ENCODE measurements at regions not wholly inside any gene's neighbourhood (a gene's known extent, or its start where the extent isn't known, plus 50 kb on each side); places are given as distances from the start of the nearest gene placed in this dataset.

DNA sequence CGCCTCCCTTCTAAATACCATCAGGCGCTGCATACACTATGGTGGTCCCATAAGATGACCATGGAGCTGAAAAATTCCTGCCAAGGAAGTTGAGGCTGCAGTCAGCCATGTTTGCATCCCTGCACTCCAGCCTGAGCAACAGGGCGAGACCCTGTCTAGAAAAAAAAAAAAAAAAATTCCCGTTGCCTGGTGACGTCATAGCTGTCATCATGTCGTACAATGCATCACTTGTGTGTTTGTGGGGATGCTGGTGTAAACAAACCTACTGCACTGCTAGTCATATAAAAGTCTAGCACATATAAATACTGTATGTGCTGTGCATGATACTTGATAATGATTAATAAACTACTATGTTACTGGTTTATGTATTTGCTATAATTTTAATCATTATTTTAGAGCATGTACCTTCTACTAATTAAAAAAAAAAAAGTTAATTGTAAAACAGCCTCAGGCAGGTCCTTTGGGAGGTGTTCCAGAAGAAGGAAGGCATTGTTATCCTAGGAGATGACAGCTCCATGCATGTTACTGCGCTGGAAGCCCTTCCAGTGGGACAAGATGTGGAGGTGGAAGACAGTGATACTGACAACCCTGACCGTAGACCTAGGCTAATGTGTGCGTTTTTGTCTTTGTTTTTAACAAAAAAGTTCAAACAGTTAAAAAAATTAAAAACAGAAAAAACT is 132.6 kb downstream of the BANF2 start:
- TF ChIP-seq CTCF (tag by site-specific recombination; IDR thresholded peaks at IDR 0.05) = no peak
- TF ChIP-seq ZNF138 (tag by site-specific recombination; IDR thresholded peaks at IDR 0.05; ENCODE audit: borderline replicate concordance) = no peak
- TF ChIP-seq ZNF175 (tag by site-specific recombination; IDR thresholded peaks at IDR 0.05) = no peak
- no peak for TF ChIP-seq ZNF629 (tag by site-specific recombination; IDR thresholded peaks at IDR 0.05)
- no peak for TF ChIP-seq KLF7 (tag by site-specific recombination; IDR thresholded peaks at IDR 0.05; ENCODE audit: borderline replicate concordance)

All from HEK293 (cell line).